Epidermal melanocyte (primary cell): ENCODE measurements at regions not wholly inside any gene's neighbourhood (a gene's known extent, or its start where the extent isn't known, plus 50 kb on each side); places are given as distances from the start of the nearest gene placed in this dataset.
A peak's percentile ranks its signal among the peaks of the same experiment; 100 is the strongest.
"Not testable (repeated sequence)": the region's sequence is repeated elsewhere in the genome, so short reads cannot be mapped to it uniquely, and the experiment has no call there.

Source experiments
- DNase-seq: peaks from one replicate; pipeline ENCODE4 v3.0.0; 2011; ENCODE audit warnings: low spot score; ENCODE audit not compliant: insufficient read length

- DNase-seq, result no peak
Measured at GRCh38 chr2:240373289-240373885, 62.1 kb upstream of the GPC1 start.

- peak; percentile 83 for DNase-seq
Measured at GRCh38 chr2:240374085-240374907, 61.2 kb upstream of the GPC1 start.

GRCh38 chr2:240375024-240375645 lies 60.3 kb upstream of the GPC1 start:
- no peak for DNase-seq

GRCh38 chr2:240376739-240377138 lies 58.7 kb upstream of the GPC1 start:
- DNase-seq, result no peak

- DNase-seq, result no peak
Measured at GRCh38 chr2:240377366-240377765, 58.1 kb upstream of the GPC1 start.

- no peak for DNase-seq
Measured at GRCh38 chr2:240379089-240379636, 56.3 kb upstream of the GPC1 start.

GRCh38 chr2:240383099-240383758 lies 52.2 kb upstream of the GPC1 start:
- DNase-seq, result no peak

- DNase-seq, result no peak
Measured at GRCh38 chr2:240383871-240384700, 51.4 kb upstream of the GPC1 start.

GRCh38 chr2:240384711-240385450 lies 50.6 kb upstream of the GPC1 start:
- no peak for DNase-seq

GRCh38 chr2:240385451-240386161 lies 49.9 kb upstream of the GPC1 start:
- not testable (repeated sequence) for DNase-seq
